ENCODE measurements at regions not wholly inside any gene's neighbourhood (a gene's known extent, or its start where the extent isn't known, plus 50 kb on each side); places are given as distances from the start of the nearest gene placed in this dataset.

DNA sequence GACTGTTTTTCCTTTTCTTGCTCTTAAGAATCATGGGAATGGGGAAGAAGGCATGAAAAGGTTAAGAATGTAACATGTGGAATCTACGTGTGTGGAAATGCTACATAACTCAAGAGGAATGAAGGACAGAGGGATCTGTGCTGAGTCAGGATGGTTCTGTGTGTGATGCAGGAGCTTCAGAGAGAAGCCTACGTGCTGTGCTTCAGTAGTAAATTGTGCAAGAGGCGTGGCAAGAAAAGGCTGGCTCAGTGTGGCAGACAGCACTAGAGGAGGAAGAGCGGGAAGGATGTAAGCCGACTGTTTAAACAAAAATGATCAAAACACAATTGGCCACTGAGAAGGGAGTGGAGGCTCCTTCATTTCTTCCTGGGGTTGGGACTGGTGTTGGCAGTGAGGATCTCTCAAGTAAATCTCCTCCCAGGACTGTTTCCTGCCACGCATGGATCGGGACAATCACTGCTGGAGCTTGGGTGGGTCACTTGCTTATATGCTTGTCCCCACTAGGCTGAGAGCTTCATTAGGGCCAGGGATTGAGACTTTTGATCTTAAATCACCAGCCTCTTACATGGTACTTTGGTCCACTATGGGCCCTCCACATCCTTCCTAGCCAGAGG is 59.4 kb upstream of the BASP1 start:
- no peak for DNase-seq (ENCODE audit: low read depth in 4 of 4, low spot score in 3 of 4)

DNA sequence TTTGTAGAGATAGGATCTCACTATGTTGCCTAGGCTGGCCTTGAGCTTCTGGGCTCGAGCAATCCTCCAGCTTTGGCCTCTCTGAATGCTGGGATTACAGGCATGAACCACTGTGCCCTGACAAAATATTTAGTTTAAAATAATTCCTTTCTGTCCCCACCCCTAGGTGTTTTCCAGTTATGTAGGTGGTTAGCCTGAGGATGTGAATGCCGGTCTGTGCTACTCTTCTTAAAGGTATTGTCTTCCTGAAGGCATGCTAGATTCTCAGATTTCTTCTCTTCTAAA is 56.7 kb upstream of the BASP1 start:
- DNase-seq (ENCODE audit: low read depth in 4 of 4, low spot score in 3 of 4): no peak

- no peak for DNase-seq (ENCODE audit: low read depth in 4 of 4, low spot score in 3 of 4)
These were observed 55.8 kb upstream of the BASP1 start for GRCh38 chr5:17161662-17162061.

GRCh38 chr5:17163221-17163620 is 54.2 kb upstream of the BASP1 start:
- no peak for DNase-seq (ENCODE audit: low read depth in 4 of 4, low spot score in 3 of 4)

- no peak for DNase-seq (ENCODE audit: low read depth in 4 of 4, low spot score in 3 of 4)
These were observed 50.1 kb upstream of the BASP1 start for GRCh38 chr5:17167171-17167891.
